Upper lobe of left lung (tissue), 6 donors: ENCODE measurements at regions not wholly inside any gene's neighbourhood (a gene's known extent, or its start where the extent isn't known, plus 50 kb on each side); places are given as distances from the start of the nearest gene placed in this dataset.

Experiments used
- ATAC-seq, 2 donors: fragments of 200-7000 bp; cut with Tn5 transposase; one replicate each; pipeline ENCODE4 v1.9.1; 2022; ENCODE audit warnings: mild to moderate bottlenecking in 2 of 2, moderate library complexity in 2 of 2; ENCODE audit not compliant: low FRiP score in 2 of 2
- DNase-seq, 2 donors: peaks; one replicate each; pipeline ENCODE4 v3.0.0-alpha.2; 2019 to 2020
- H3K27ac ChIP-seq, 4 donors: fragments of 200-600 bp; sonication (generic); one replicate each; pipeline ENCODE4 v1.5.1; 2016 to 2019
- H3K27me3 ChIP-seq, 4 donors: fragments of 200-600 bp; sonication (generic); one replicate each; pipeline ENCODE4 v1.5.1; 2017 to 2019
- H3K36me3 ChIP-seq, 4 donors: fragments of 200-600 bp; sonication (generic); one replicate each; pipeline ENCODE4 v1.5.1; 2016 to 2019
- H3K4me1 ChIP-seq, 4 donors: fragments of 200-600 bp; sonication (generic); one replicate each; pipeline ENCODE4 v1.5.1; 2018 to 2019
- H3K4me3 ChIP-seq, 4 donors: fragments of 200-600 bp; sonication (generic); one replicate each; pipeline ENCODE4 v1.5.1; 2017 to 2019; ENCODE audit warnings: mild to moderate bottlenecking in 2 of 4, moderate library complexity in 1 of 4
- H3K9me3 ChIP-seq, 4 donors: fragments of 200-600 bp; sonication (generic); one replicate each; pipeline ENCODE4 v1.5.1; 2018 to 2019
- EP300 ChIP-seq, 4 donors: sonication (generic); formaldehyde crosslinking; IDR thresholded peaks; one replicate each; pipeline ENCODE4 v1.5.1; 2017; ENCODE audit warnings: antibody characterized with exemption in 4 of 4, control low read depth in 2 of 4
- POLR2A ChIP-seq, 4 donors: fragments of 450-650 bp; IDR thresholded peaks; one replicate each; pipeline ENCODE4 v1.5.1; 2016 to 2017; ENCODE audit warnings: antibody characterized with exemption in 4 of 4, mild to moderate bottlenecking in 2 of 4
- POLR2AphosphoS5 ChIP-seq, 2 donors: sonication (generic); formaldehyde crosslinking; IDR thresholded peaks; one replicate each; pipeline ENCODE4 v1.5.1; 2017; ENCODE audit warnings: antibody characterized with exemption in 2 of 2
- WGBS, 2 donors: methylation state at CpG; one replicate each; pipeline ENCODE4 v1.1.5; 2017 to 2018; 5-methylcytosine and 5-hydroxymethylcytosine counted together
- TF ChIP-seq, protein P1 (sequence below), 6 experiments: fragments of 450-650 bp in 4 of 6; fragments of 200-600 bp in 2 of 6; sonication (generic) in 2 of 6; IDR thresholded peaks; one replicate each; pipeline ENCODE4 v1.5.1; 2016 to 2019; ENCODE audit warnings: antibody characterized with exemption in 6 of 6
- donor health status: DM: no; HTN: no; CAD: no; lungs with moderate emphysema.
- donor health status: DM: no; HTN: yes; CAD: no; lungs with severe emphysema.

GRCh38 chr14:98966475-98967162 lies 305.4 kb downstream of the BCL11B start:
- TF ChIP-seq EP300 (IDR thresholded peaks at IDR 0.05) (no peak), POLR2AphosphoS5 (IDR thresholded peaks at IDR 0.05) (no peak), POLR2A (IDR thresholded peaks at IDR 0.05) (no peak)
- TF ChIP-seq, protein P1, sequence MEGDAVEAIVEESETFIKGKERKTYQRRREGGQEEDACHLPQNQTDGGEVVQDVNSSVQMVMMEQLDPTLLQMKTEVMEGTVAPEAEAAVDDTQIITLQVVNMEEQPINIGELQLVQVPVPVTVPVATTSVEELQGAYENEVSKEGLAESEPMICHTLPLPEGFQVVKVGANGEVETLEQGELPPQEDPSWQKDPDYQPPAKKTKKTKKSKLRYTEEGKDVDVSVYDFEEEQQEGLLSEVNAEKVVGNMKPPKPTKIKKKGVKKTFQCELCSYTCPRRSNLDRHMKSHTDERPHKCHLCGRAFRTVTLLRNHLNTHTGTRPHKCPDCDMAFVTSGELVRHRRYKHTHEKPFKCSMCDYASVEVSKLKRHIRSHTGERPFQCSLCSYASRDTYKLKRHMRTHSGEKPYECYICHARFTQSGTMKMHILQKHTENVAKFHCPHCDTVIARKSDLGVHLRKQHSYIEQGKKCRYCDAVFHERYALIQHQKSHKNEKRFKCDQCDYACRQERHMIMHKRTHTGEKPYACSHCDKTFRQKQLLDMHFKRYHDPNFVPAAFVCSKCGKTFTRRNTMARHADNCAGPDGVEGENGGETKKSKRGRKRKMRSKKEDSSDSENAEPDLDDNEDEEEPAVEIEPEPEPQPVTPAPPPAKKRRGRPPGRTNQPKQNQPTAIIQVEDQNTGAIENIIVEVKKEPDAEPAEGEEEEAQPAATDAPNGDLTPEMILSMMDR (IDR thresholded peaks at IDR 0.05): no peak
- Histone ChIP-seq H3K36me3 (no peaks in the 10 kb centered on the region), H3K4me1 (no peaks in the 10 kb centered on the region), H3K9me3 (no peaks in the 10 kb centered on the region), H3K27ac (no peak overlapping the region), H3K4me3 (no peak overlapping the region), H3K27me3 (no peaks in the 10 kb centered on the region)
- DNase-seq: no peak
- 79% methylated on average over 6 of the region's 6 CpGs for WGBS, 2 donors
- ATAC-seq: no peak

DNA sequence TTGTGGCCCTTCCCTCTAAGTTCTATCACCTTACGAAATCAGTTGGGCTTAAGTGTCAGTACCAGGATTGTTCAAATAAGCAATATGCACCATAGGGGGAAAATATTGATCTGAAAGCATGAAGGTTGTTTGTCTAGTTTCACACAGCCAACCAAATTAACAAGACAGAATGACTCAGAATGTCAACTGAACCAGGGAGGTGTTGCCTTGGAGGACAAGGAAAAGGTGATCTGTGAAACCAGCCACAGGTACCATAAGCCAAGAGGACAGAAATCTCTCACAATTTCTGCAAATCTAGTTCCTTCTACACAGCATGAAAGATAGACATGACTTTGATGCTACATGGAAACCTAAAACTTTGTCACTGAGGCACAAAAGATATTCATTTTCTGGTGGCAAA lies 297.9 kb downstream of the BCL11B start:
- H3K27me3 ChIP-seq: no peaks in the 10 kb centered on the region
- ATAC-seq (no peak), DNase-seq (no peak)
- peaks cover 0 to 6% (median 1%) of the 10 kb centered on the region in 4 donors for H3K9me3 ChIP-seq
- H3K4me3 ChIP-seq: no peak overlapping the region
- 94 to 97% methylated on average over 1 of the region's 1 CpG for WGBS, 2 donors
- H3K27ac ChIP-seq: no peak overlapping the region
- H3K36me3 ChIP-seq: no peaks in the 10 kb centered on the region
- TF ChIP-seq, protein P1 (IDR thresholded peaks at IDR 0.05): no peak
- no peak for TF ChIP-seq EP300 (IDR thresholded peaks at IDR 0.05)
- TF ChIP-seq POLR2AphosphoS5 (IDR thresholded peaks at IDR 0.05): no peak
- TF ChIP-seq POLR2A (IDR thresholded peaks at IDR 0.05): no peak
- H3K4me1 ChIP-seq: no peaks in the 10 kb centered on the region

- no peak overlapping the region for H3K27ac ChIP-seq
- ATAC-seq: no peak
- no peak for DNase-seq
- H3K4me1 ChIP-seq: no peaks in the 10 kb centered on the region
- WGBS, 2 donors: 52 to 61% methylated on average over 3 of the region's 3 CpGs
- H3K27me3 ChIP-seq: no peaks in the 10 kb centered on the region
- no peaks in the 10 kb centered on the region for H3K36me3 ChIP-seq
- H3K9me3 ChIP-seq: peaks cover 0 to 6% (median 1%) of the 10 kb centered on the region in 4 donors
- TF ChIP-seq POLR2AphosphoS5 (IDR thresholded peaks at IDR 0.05): no peak
- no peak for TF ChIP-seq EP300 (IDR thresholded peaks at IDR 0.05)
- no peak for TF ChIP-seq POLR2A (IDR thresholded peaks at IDR 0.05)
- TF ChIP-seq, protein P1 (IDR thresholded peaks at IDR 0.05): no peak
- H3K4me3 ChIP-seq: no peak overlapping the region
Measured at GRCh38 chr14:98976271-98976670, 295.7 kb downstream of the BCL11B start.

GRCh38 chr14:98977451-98977850 lies 294.5 kb downstream of the BCL11B start:
- DNase-seq: no peak
- no peak overlapping the region for H3K27ac ChIP-seq
- peaks cover 0 to 6% (median 1%) of the 10 kb centered on the region in 4 donors for H3K9me3 ChIP-seq
- no peaks in the 10 kb centered on the region for H3K27me3 ChIP-seq
- TF ChIP-seq POLR2A (IDR thresholded peaks at IDR 0.05) (no peak), EP300 (IDR thresholded peaks at IDR 0.05) (no peak), POLR2AphosphoS5 (IDR thresholded peaks at IDR 0.05) (no peak)
- TF ChIP-seq, protein P1 (IDR thresholded peaks at IDR 0.05): no peak
- no peaks in the 10 kb centered on the region for H3K36me3 ChIP-seq
- H3K4me3 ChIP-seq: no peak overlapping the region
- ATAC-seq: no peak
- H3K4me1 ChIP-seq: no peaks in the 10 kb centered on the region

DNA sequence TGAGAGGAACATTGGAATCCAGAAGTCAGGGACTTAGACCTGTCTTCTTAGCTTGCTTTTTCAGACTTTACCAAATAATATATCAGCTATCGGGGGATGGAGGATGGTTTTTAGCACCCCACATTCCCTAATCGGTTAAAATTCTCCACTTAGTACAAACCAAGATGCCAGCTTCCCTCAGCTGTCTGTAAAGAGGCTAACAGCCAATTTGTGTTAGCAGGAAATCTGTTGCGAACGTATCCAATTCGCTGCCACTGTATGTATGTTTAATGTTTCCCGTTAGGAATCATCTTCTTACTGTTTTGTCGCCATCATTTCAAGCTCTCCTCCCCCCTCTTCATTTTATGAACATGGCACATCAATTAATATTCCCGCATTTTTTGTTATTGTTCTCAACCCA lies 289.0 kb downstream of the BCL11B start:
- Histone ChIP-seq H3K9me3 (peaks cover 0 to 3% (median 1%) of the 10 kb centered on the region in 4 donors), H3K4me3 (no peak overlapping the region), H3K27me3 (no peaks in the 10 kb centered on the region), H3K36me3 (no peaks in the 10 kb centered on the region), H3K4me1 (no peaks in the 10 kb centered on the region), H3K27ac (no peak overlapping the region)
- DNase-seq: no peak
- ATAC-seq: no peak
- 63 to 74% methylated on average over 8 of the region's 8 CpGs for WGBS, 2 donors
- TF ChIP-seq, protein P1 (IDR thresholded peaks at IDR 0.05): no peak
- no peak for TF ChIP-seq EP300 (IDR thresholded peaks at IDR 0.05)
- no peak for TF ChIP-seq POLR2AphosphoS5 (IDR thresholded peaks at IDR 0.05)
- no peak for TF ChIP-seq POLR2A (IDR thresholded peaks at IDR 0.05)
